SK-N-SH treated with all-trans-retinoic acid at 6 μM for 48 hours (cell line): ENCODE measurements at regions not wholly inside any gene's neighbourhood (a gene's known extent, or its start where the extent isn't known, plus 50 kb on each side); places are given as distances from the start of the nearest gene placed in this dataset.

Experiments used
- ATAC-seq: fragments of 200-7000 bp; cut with Tn5 transposase; 3 replicates; pipeline ENCODE4 v1.9.1; 2020; ENCODE audit warnings: mild to moderate bottlenecking, moderate library complexity
- BACH2 ChIP-seq: fragments of 250-450 bp; sonication (Bioruptor Pico); IDR thresholded peaks from 2 replicates; pipeline ENCODE4 v1.9.0; 2021; ENCODE audit warnings: mild to moderate bottlenecking, borderline replicate concordance
- CREB5 ChIP-seq: fragments of 250-450 bp; sonication (Bioruptor Pico); IDR thresholded peaks from 2 replicates; pipeline ENCODE4 v1.5.1; 2020; ENCODE audit warnings: low read depth, mild to moderate bottlenecking, moderate library complexity
- CSDC2 ChIP-seq: fragments of 250-450 bp; sonication (Bioruptor Pico); IDR thresholded peaks from 2 replicates; pipeline ENCODE4 v1.5.0; 2020; ENCODE audit warnings: mild to moderate bottlenecking, moderate library complexity
- CSRNP3 ChIP-seq: fragments of 250-450 bp; sonication (Bioruptor Pico); IDR thresholded peaks from 2 replicates; pipeline ENCODE4 v1.5.1; 2021; ENCODE audit warnings: mild to moderate bottlenecking, moderate library complexity
- ESRRG ChIP-seq: fragments of 250-450 bp; sonication (Bioruptor Pico); IDR thresholded peaks from 2 replicates; pipeline ENCODE4 v1.6.1; 2021; ENCODE audit warnings: mild to moderate bottlenecking
- GLIS3 ChIP-seq: fragments of 250-450 bp; sonication (Bioruptor Pico); IDR thresholded peaks from 2 replicates; pipeline ENCODE4 v1.5.0; 2020; ENCODE audit warnings: mild to moderate bottlenecking, moderate library complexity
- ISL1 ChIP-seq: fragments of 250-450 bp; sonication (Bioruptor Pico); IDR thresholded peaks from 2 replicates; pipeline ENCODE4 v2.1.2; 2022; ENCODE audit warnings: mild to moderate bottlenecking, moderate library complexity
- OSR1 ChIP-seq: fragments of 250-450 bp; sonication (Bioruptor Pico); IDR thresholded peaks from 2 replicates; pipeline ENCODE4 v1.8.0; 2022; ENCODE audit warnings: moderate library complexity, mild to moderate bottlenecking, inconsistent platforms
- PPARA ChIP-seq: fragments of 250-450 bp; sonication (Bioruptor Pico); IDR thresholded peaks from 2 replicates; pipeline ENCODE4 v1.5.0; 2020; ENCODE audit warnings: mild to moderate bottlenecking, borderline replicate concordance
- RARB ChIP-seq: fragments of 250-450 bp; sonication (Bioruptor Pico); IDR thresholded peaks from 2 replicates; pipeline ENCODE4 v1.8.0; 2021; ENCODE audit warnings: mild to moderate bottlenecking, moderate library complexity
- SNAI2 ChIP-seq: fragments of 250-450 bp; sonication (Bioruptor Pico); IDR thresholded peaks from 2 replicates; pipeline ENCODE4 v1.5.0; 2020; ENCODE audit warnings: mild to moderate bottlenecking, moderate library complexity
- ZC3H10 ChIP-seq: fragments of 250-450 bp; sonication (Bioruptor Pico); IDR thresholded peaks from 2 replicates; pipeline ENCODE4 v1.5.1; 2021; ENCODE audit warnings: mild to moderate bottlenecking, moderate library complexity
- ZFP3 ChIP-seq: fragments of 250-450 bp; sonication (Bioruptor Pico); IDR thresholded peaks from 2 replicates; pipeline ENCODE4 v1.5.0; 2020; ENCODE audit warnings: mild to moderate bottlenecking, moderate library complexity
- ZFP30 ChIP-seq: fragments of 450-650 bp; formaldehyde crosslinking; IDR thresholded peaks from 2 replicates; pipeline ENCODE4 v1.5.0; 2022; ENCODE audit warnings: mild to moderate bottlenecking, moderate library complexity
- ZNF70 ChIP-seq: fragments of 450-650 bp; formaldehyde crosslinking; IDR thresholded peaks from 2 replicates; pipeline ENCODE4 v1.5.0; 2020; ENCODE audit warnings: mild to moderate bottlenecking, moderate library complexity
- ZNF8 ChIP-seq: fragments of 450-650 bp; formaldehyde crosslinking; IDR thresholded peaks from 2 replicates; pipeline ENCODE4 v1.5.0; 2020; ENCODE audit warnings: mild to moderate bottlenecking, moderate library complexity
- TF ChIP-seq, protein P1 (sequence below): fragments of 250-450 bp; sonication (Bioruptor Pico); IDR thresholded peaks from 2 replicates; pipeline ENCODE4 v1.8.0; 2020; ENCODE audit warnings: mild to moderate bottlenecking, moderate library complexity, borderline replicate concordance
- TF ChIP-seq, protein P2 (sequence below): fragments of 250-450 bp; sonication (Bioruptor Pico); IDR thresholded peaks from 2 replicates; pipeline ENCODE4 v1.8.0; 2021; ENCODE audit warnings: low read depth, mild to moderate bottlenecking, moderate library complexity, borderline replicate concordance

GRCh38 chr12:60419986-60420385 is 824.2 kb downstream of the SLC16A7 start:
- no peak for ATAC-seq
- no peak for TF ChIP-seq CREB5
- no peak for TF ChIP-seq OSR1 (CRISPR knock-in tag)
- TF ChIP-seq CSDC2, result no peak
- no peak for TF ChIP-seq ZFP3 (CRISPR knock-in tag)
- TF ChIP-seq BACH2 (CRISPR knock-in tag), result no peak
- no peak for TF ChIP-seq ZC3H10
- no peak for TF ChIP-seq PPARA (CRISPR knock-in tag)
- no peak for TF ChIP-seq ZNF8
- TF ChIP-seq, protein P1, sequence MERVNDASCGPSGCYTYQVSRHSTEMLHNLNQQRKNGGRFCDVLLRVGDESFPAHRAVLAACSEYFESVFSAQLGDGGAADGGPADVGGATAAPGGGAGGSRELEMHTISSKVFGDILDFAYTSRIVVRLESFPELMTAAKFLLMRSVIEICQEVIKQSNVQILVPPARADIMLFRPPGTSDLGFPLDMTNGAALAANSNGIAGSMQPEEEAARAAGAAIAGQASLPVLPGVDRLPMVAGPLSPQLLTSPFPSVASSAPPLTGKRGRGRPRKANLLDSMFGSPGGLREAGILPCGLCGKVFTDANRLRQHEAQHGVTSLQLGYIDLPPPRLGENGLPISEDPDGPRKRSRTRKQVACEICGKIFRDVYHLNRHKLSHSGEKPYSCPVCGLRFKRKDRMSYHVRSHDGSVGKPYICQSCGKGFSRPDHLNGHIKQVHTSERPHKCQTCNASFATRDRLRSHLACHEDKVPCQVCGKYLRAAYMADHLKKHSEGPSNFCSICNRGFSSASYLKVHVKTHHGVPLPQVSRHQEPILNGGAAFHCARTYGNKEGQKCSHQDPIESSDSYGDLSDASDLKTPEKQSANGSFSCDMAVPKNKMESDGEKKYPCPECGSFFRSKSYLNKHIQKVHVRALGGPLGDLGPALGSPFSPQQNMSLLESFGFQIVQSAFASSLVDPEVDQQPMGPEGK, result no peak
- no peak for TF ChIP-seq ZFP30
- TF ChIP-seq, protein P2, sequence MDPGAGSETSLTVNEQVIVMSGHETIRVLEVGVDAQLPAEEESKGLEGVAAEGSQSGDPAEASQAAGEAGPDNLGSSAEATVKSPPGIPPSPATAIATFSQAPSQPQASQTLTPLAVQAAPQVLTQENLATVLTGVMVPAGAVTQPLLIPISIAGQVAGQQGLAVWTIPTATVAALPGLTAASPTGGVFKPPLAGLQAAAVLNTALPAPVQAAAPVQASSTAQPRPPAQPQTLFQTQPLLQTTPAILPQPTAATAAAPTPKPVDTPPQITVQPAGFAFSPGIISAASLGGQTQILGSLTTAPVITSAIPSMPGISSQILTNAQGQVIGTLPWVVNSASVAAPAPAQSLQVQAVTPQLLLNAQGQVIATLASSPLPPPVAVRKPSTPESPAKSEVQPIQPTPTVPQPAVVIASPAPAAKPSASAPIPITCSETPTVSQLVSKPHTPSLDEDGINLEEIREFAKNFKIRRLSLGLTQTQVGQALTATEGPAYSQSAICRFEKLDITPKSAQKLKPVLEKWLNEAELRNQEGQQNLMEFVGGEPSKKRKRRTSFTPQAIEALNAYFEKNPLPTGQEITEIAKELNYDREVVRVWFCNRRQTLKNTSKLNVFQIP (CRISPR knock-in tag), result no peak
- no peak for TF ChIP-seq CSRNP3
- TF ChIP-seq, all 23 proteins: peak for 0

- TF ChIP-seq PPARA (CRISPR knock-in tag) (no peak), ZNF8 (no peak), ZC3H10 (no peak), RARB (CRISPR knock-in tag) (no peak), CSDC2 (no peak)
- ATAC-seq, result no peak
Measured at GRCh38 chr12:60421741-60422140, 825.9 kb downstream of the SLC16A7 start.

- ATAC-seq, result no peak
- TF ChIP-seq PPARA (CRISPR knock-in tag), result no peak
- no peak for TF ChIP-seq ZNF70 (CRISPR knock-in tag)
- TF ChIP-seq GLIS3 (CRISPR knock-in tag), result no peak
- TF ChIP-seq ISL1, result no peak
- TF ChIP-seq CSDC2, result no peak
- no peak for TF ChIP-seq ZFP3 (CRISPR knock-in tag)
- no peak for TF ChIP-seq BACH2 (CRISPR knock-in tag)
- no peak for TF ChIP-seq ZC3H10
- TF ChIP-seq, protein P1, result no peak
- TF ChIP-seq SNAI2 (CRISPR knock-in tag), result no peak
- TF ChIP-seq ZNF8, result no peak
- TF ChIP-seq, protein P2 (CRISPR knock-in tag), result no peak
- TF ChIP-seq, all 23 proteins: peak for 0
Measured at GRCh38 chr12:60437297-60437696, 841.5 kb downstream of the SLC16A7 start.

DNA sequence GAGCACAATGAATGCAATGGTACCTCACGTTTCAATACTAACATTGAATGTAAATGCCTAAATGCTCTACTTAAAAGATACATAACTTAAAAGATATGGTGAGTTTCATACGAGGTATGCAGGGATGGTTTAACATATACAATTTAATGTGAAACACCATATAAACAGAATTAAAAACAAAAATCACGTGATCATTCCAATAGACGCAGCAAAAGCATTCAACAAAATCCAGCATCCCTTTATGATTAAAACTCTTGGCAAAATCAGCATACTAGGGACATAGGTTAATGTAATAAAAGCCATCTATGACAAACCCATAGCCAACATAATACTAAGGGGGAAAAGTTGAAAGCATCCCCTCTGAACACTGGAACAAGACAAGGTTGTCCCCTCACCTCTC is 845.7 kb downstream of the SLC16A7 start:
- no peak for TF ChIP-seq RARB (CRISPR knock-in tag)
- TF ChIP-seq ZFP3 (CRISPR knock-in tag), result no peak
- TF ChIP-seq ESRRG (CRISPR knock-in tag), result no peak
- no peak for TF ChIP-seq ZC3H10
- no peak for TF ChIP-seq SNAI2 (CRISPR knock-in tag)
- no peak for TF ChIP-seq GLIS3 (CRISPR knock-in tag)
- TF ChIP-seq, all 23 proteins: peak for 0
- ATAC-seq, result no peak
